ENCODE measurements at regions not wholly inside any gene's neighbourhood (a gene's known extent, or its start where the extent isn't known, plus 50 kb on each side); places are given as distances from the start of the nearest gene placed in this dataset.

DNA sequence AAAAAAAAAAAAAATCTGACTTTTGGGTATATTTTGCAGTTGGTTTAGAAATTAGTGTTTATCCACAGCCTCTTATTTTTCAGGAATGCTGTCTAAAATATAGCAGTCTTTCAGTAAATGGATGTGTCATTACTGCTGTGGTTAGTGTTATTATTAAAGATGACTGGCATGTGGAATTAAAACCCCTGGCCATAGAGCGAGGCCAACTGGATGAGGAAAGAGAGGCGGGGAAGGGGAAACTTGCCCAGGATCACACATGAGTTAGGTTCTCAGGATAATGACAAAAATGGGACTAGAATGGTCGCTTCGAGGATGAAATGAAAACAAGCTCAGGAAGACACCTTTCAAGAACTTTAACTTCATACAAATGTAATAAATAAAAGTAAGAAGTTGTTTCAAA, 57.4 kb upstream of the APCDD1 start:
- no peak overlapping the region for H3K4me2 ChIP-seq (ENCODE audit: low read length)
- no peaks in the 10 kb centered on the region for H3K9me3 ChIP-seq (ENCODE audit: low read length)
- no peaks in the 10 kb centered on the region for H3F3A ChIP-seq (ENCODE audit: insufficient read depth, low read length, poor library complexity, severe bottlenecking)
- H4K20me1 ChIP-seq (ENCODE audit: insufficient read depth), result no peaks in the 10 kb centered on the region
- no peak for TF ChIP-seq RAD21 (conservative IDR thresholded peaks at IDR 0.05)
- TF ChIP-seq EP300 (conservative IDR thresholded peaks at IDR 0.05; ENCODE audit: poor library complexity, severe bottlenecking), result no peak
- TF ChIP-seq POLR2AphosphoS5 (IDR thresholded peaks at IDR 0.05), result no peak
- TF ChIP-seq, protein P1, sequence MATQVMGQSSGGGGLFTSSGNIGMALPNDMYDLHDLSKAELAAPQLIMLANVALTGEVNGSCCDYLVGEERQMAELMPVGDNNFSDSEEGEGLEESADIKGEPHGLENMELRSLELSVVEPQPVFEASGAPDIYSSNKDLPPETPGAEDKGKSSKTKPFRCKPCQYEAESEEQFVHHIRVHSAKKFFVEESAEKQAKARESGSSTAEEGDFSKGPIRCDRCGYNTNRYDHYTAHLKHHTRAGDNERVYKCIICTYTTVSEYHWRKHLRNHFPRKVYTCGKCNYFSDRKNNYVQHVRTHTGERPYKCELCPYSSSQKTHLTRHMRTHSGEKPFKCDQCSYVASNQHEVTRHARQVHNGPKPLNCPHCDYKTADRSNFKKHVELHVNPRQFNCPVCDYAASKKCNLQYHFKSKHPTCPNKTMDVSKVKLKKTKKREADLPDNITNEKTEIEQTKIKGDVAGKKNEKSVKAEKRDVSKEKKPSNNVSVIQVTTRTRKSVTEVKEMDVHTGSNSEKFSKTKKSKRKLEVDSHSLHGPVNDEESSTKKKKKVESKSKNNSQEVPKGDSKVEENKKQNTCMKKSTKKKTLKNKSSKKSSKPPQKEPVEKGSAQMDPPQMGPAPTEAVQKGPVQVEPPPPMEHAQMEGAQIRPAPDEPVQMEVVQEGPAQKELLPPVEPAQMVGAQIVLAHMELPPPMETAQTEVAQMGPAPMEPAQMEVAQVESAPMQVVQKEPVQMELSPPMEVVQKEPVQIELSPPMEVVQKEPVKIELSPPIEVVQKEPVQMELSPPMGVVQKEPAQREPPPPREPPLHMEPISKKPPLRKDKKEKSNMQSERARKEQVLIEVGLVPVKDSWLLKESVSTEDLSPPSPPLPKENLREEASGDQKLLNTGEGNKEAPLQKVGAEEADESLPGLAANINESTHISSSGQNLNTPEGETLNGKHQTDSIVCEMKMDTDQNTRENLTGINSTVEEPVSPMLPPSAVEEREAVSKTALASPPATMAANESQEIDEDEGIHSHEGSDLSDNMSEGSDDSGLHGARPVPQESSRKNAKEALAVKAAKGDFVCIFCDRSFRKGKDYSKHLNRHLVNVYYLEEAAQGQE (IDR thresholded peaks at IDR 0.05; ENCODE audit: borderline replicate concordance), result no peak
- TF ChIP-seq TAF1 (IDR thresholded peaks at IDR 0.05; ENCODE audit: low read depth), result no peak
- TF ChIP-seq, protein P2, sequence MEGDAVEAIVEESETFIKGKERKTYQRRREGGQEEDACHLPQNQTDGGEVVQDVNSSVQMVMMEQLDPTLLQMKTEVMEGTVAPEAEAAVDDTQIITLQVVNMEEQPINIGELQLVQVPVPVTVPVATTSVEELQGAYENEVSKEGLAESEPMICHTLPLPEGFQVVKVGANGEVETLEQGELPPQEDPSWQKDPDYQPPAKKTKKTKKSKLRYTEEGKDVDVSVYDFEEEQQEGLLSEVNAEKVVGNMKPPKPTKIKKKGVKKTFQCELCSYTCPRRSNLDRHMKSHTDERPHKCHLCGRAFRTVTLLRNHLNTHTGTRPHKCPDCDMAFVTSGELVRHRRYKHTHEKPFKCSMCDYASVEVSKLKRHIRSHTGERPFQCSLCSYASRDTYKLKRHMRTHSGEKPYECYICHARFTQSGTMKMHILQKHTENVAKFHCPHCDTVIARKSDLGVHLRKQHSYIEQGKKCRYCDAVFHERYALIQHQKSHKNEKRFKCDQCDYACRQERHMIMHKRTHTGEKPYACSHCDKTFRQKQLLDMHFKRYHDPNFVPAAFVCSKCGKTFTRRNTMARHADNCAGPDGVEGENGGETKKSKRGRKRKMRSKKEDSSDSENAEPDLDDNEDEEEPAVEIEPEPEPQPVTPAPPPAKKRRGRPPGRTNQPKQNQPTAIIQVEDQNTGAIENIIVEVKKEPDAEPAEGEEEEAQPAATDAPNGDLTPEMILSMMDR (IDR thresholded peaks at IDR 0.05; ENCODE audit: poor library complexity, severe bottlenecking), result no peak
- TF ChIP-seq SMC3 (conservative IDR thresholded peaks at IDR 0.05; ENCODE audit: poor library complexity), result no peak
- no peak for TF ChIP-seq MXI1 (conservative IDR thresholded peaks at IDR 0.05; ENCODE audit: poor library complexity, severe bottlenecking)
- no peak for TF ChIP-seq EZH2 (IDR thresholded peaks at IDR 0.05; ENCODE audit: borderline replicate concordance, insufficient read depth, low read length, poor library complexity, severe bottlenecking)
- H2AFZ ChIP-seq (ENCODE audit: low read depth, low read length), result no peak overlapping the region
- H3K9ac ChIP-seq (ENCODE audit: low read length), result no peak overlapping the region
- no peaks in the 10 kb centered on the region for H3K36me3 ChIP-seq (ENCODE audit: insufficient read depth, low read length)
- H3K79me2 ChIP-seq (replicated peaks; ENCODE audit: insufficient read depth, low read length), result no peaks in the 10 kb centered on the region
- H3K9me2 ChIP-seq (ENCODE audit: insufficient read depth, low read length), result no peaks in the 10 kb centered on the region
- no peaks in the 10 kb centered on the region for H3K27me3 ChIP-seq (ENCODE audit: insufficient read depth, low read depth, low read length)
- no peak overlapping the region for H3K4me3 ChIP-seq (ENCODE audit: low read length)
- H3K27ac ChIP-seq (ENCODE audit: low read length), result no peak overlapping the region

DNA sequence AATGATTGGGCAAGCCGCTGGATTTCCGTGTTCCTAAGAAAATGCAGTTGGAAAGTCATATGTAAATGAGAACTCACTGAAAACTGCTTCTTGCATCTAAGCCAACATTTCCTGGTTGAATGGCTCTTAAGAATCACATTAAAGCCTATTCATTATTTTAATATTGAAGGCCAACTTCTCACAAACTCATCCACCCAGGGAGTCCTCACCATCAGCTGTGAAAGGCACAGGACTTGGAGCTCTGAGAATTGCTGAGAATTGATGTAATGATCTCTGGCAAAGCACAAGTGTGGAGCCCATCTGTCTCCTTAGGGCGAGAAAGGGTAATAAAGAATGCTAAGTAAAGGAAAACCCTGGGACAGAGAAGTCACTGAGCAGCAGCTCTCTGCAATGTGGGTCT, 55.9 kb upstream of the APCDD1 start:
- no peaks in the 10 kb centered on the region for H3F3A ChIP-seq (ENCODE audit: insufficient read depth, low read length, poor library complexity, severe bottlenecking)
- no peaks in the 10 kb centered on the region for H3K9me2 ChIP-seq (ENCODE audit: insufficient read depth, low read length)
- H4K20me1 ChIP-seq (ENCODE audit: insufficient read depth), result no peaks in the 10 kb centered on the region
- H2AFZ ChIP-seq (ENCODE audit: low read depth, low read length), result no peak overlapping the region
- no peak overlapping the region for H3K27ac ChIP-seq (ENCODE audit: low read length)
- no peaks in the 10 kb centered on the region for H3K79me2 ChIP-seq (replicated peaks; ENCODE audit: insufficient read depth, low read length)
- no peaks in the 10 kb centered on the region for H3K27me3 ChIP-seq (ENCODE audit: insufficient read depth, low read depth, low read length)
- H3K4me2 ChIP-seq (ENCODE audit: low read length), result no peak overlapping the region
- no peak for TF ChIP-seq MXI1 (conservative IDR thresholded peaks at IDR 0.05; ENCODE audit: poor library complexity, severe bottlenecking)
- TF ChIP-seq, protein P2 (IDR thresholded peaks at IDR 0.05; ENCODE audit: poor library complexity, severe bottlenecking), result no peak
- TF ChIP-seq, protein P1 (IDR thresholded peaks at IDR 0.05; ENCODE audit: borderline replicate concordance), result no peak
- no peak for TF ChIP-seq EP300 (conservative IDR thresholded peaks at IDR 0.05; ENCODE audit: poor library complexity, severe bottlenecking)
- TF ChIP-seq RAD21 (conservative IDR thresholded peaks at IDR 0.05), result no peak
- no peak for TF ChIP-seq EZH2 (IDR thresholded peaks at IDR 0.05; ENCODE audit: borderline replicate concordance, insufficient read depth, low read length, poor library complexity, severe bottlenecking)
- no peak overlapping the region for H3K4me3 ChIP-seq (ENCODE audit: low read length)
- H3K9me3 ChIP-seq (ENCODE audit: low read length), result no peaks in the 10 kb centered on the region
- no peaks in the 10 kb centered on the region for H3K36me3 ChIP-seq (ENCODE audit: insufficient read depth, low read length)
- H3K9ac ChIP-seq (ENCODE audit: low read length), result no peak overlapping the region
